Superior temporal gyrus (tissue), 1 donor: ENCODE measurements at regions not wholly inside any gene's neighbourhood (a gene's known extent, or its start where the extent isn't known, plus 50 kb on each side); places are given as distances from the start of the nearest gene placed in this dataset.

Experiments
- DNase-seq: peaks from one replicate; pipeline ENCODE4 v3.0.0-alpha.2; 2016; ENCODE audit errors: extremely low spot score

GRCh38 chr6:126419901-126420300 is 80.0 kb downstream of the CENPW start:
- no peak for DNase-seq

DNA sequence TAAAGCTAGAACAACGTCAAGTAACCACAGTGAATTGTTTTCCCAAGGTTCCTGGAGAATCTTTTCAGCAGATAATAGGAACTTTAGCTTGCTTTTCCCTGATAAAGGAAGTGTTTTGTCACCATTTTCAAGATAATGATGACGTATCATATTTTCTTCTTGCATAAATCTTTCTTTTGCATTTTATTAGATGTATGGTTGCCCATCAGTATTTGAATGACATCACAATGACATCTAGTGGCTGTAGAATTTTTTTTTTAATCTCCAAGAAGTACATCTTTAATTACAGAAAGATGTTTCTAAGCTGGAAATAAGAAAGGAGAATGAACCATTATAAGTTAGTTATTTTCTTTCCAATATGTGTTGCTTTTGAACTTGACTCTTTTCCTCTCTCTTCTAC is 83.0 kb downstream of the CENPW start:
- no peak for DNase-seq

DNA sequence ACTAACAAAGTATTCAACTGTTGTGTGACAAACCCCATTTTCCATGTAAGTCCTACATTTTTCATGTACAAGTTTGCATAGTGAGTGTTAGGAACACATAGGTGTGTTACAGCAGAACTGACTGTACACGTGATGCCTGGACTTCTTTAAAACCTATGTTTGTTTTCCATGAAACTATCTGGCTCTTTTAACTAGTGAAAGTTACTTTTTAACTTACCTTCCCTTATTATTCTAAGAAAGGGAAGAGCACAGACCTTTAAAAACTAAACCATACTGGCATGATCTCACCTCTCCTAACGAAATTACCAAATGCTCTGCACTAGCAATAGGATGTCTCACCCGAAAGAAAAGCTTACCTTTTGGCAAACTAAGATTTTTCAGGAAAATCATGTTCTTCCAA is 87.8 kb downstream of the CENPW start:
- no peak for DNase-seq

GRCh38 chr6:126429866-126430265 is 90.0 kb downstream of the CENPW start:
- no peak for DNase-seq

DNA sequence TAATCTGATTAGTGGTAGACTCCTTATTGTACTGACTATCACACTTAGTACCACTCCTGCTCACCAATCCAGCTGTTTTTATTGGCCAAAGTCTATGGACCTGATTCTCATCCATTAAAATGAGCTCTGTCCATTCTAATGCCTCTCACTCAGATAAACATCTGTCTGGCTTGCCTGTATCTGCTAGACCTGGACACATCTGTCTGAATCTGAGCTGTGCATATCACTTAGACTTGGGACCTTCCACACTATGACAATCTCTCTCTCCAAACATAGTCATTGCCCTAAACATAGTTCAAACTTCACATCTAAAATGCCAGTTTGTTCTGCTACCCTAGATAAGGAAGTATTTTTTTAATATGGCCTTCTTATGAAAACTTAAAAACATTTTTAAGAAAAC is 92.6 kb downstream of the CENPW start:
- DNase-seq = no peak

- no peak for DNase-seq
These were observed 94.0 kb downstream of the CENPW start for GRCh38 chr6:126433927-126434326.

DNA sequence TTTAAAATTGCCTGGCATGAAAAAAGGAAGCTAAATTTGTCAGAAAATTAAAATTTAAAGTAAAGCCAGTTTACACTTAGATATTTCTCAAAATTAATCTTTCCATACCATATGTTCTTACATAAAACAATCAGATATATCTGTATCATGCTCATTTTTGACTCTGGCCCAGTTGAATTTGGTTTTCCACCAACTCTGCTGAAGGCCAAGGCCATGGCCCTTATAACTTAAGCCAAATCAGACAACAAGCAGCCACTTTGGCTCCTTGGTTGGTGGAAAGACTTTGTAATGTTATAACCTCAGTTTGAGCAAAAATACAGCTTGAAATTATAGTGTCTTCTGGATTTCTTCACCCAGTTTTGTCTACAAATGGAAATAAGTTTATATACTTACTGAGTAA is 97.3 kb downstream of the CENPW start:
- DNase-seq = no peak

GRCh38 chr6:126439040-126439439 is 99.1 kb downstream of the CENPW start:
- DNase-seq = no peak

- DNase-seq = no peak
These were observed 101.0 kb downstream of the CENPW start for GRCh38 chr6:126440923-126441322.

DNA sequence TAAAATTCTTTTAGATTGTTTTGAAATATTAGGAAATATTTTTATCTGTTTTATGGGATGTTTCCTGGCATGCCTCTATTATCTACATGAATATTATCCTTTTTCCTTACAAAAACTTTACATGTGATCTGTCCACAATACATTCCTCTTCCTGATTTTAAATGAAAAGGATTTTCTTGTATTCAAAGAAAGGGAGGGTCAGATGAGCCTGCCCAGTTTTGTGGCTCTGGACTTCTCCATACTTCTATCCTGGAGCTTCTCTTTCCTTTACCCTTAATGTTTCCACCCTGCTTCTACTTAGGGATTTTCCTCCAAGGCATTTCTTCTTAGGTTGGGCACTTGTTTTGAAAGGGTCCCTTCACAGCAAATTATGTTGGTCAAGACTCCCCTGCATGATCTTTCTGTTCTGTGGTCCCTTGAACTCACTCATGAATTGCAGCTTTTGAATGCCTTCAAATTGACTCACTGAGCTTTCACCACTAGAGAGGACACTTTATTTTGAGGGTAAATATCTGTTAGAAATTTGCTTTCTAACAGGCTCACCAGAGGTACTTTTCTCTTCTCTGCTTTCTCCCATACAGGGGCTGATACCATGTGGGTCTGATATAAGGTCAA is 104.9 kb downstream of the CENPW start:
- no peak for DNase-seq

DNA sequence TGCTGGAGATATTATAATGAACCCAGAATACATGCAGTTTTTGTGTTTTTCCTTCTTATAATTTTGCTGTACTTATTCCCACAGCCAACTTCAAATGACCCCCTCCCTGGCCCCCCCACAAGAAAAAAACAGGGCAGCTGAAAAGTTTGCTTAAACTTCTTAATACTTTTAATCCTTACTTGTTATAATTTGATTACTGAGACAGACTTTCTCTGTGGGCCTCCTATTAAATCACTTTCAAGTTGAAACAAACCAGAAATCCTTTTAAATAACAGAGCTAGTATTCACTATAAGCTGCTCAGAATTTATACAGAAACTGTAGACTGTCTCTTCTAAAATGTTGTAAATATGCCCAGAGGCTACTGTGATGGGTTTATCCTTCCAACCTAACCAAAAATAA is 106.3 kb downstream of the CENPW start:
- DNase-seq = no peak

- DNase-seq = no peak
These were observed 107.5 kb downstream of the CENPW start for GRCh38 chr6:126447367-126447766.

GRCh38 chr6:126461045-126461444 is 121.1 kb downstream of the CENPW start:
- no peak for DNase-seq

DNA sequence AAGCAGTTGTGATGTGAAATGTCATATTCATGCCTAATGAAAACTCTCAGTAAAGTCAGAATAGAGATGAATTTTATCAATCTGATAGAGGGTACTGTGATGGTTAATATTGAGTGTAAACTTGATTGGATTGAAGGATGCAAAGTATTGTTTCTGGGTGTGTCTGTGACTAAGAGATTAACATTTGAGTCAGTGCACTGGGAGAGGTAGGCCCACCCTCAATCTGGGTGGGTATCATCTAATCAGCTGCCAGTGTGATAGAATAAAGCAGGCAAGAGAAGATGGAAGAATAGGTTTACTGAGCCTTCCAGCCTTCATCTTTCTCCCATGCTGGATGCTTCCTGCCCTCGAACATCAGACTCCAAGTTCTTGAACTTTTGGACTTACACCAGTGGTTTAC is 124.3 kb downstream of the CENPW start:
- no peak for DNase-seq

GRCh38 chr6:126475449-126475848 is 135.5 kb downstream of the CENPW start:
- DNase-seq = no peak

- no peak for DNase-seq
These were observed 137.8 kb downstream of the CENPW start for GRCh38 chr6:126477678-126478077.

DNA sequence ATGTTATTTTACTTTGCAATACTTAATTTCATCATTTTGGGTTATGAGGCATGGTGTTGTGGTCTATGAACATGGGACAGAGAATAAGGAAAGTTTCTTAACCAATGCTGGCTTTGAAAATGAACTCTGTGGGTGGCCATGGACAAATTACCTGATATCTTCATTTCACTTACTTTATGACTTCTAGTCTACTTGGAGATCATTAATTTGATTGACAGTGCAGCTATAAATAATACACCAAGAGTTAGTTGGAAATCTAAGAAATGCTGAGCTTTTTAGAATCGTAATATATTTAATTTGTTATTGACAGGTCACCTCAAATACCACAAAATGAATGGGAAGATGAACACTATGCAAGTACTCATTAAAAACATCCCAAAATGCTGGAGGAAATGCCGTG is 140.4 kb downstream of the CENPW start:
- no peak for DNase-seq

DNA sequence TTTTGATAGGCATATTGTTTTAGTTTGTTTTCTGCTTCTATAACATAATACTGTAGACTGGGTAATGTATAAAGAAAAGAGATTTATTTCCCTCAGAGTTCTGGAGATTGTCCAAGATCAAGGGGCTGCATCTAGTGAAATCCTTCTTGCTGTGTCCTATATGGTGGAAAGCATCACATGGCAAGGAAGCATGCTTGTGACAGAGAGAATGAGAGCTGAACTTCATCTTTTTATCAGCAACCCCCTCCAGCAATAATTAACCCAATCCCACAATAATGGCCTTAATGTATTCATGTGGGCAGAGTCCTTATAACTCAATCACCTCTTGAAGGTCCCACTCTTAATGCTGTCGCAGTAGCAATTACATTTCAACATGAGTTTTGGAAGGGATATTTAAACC is 141.4 kb downstream of the CENPW start:
- no peak for DNase-seq

GRCh38 chr6:126504792-126505191 is 164.9 kb downstream of the CENPW start:
- DNase-seq = no peak

GRCh38 chr6:126513198-126513597 is 173.3 kb downstream of the CENPW start:
- no peak for DNase-seq

DNA sequence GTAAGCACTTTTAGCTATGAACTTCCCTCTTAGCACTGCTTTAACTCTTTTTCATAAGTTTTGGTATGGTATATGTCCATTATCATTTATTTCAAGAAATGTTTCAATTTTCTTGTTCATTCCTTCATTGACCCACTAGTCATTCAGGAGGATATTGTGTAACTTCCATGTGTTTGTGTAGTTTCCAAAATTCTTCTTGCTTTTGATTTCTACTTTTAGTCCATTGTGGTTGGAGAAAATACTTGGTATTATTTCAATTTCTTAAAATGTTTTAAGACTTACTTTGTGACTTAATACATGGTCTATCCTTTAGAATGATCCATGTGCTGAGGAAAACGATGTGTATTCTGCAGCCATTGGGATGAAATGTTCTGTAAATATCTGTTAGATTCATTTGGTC is 176.5 kb downstream of the CENPW start:
- DNase-seq = no peak

DNA sequence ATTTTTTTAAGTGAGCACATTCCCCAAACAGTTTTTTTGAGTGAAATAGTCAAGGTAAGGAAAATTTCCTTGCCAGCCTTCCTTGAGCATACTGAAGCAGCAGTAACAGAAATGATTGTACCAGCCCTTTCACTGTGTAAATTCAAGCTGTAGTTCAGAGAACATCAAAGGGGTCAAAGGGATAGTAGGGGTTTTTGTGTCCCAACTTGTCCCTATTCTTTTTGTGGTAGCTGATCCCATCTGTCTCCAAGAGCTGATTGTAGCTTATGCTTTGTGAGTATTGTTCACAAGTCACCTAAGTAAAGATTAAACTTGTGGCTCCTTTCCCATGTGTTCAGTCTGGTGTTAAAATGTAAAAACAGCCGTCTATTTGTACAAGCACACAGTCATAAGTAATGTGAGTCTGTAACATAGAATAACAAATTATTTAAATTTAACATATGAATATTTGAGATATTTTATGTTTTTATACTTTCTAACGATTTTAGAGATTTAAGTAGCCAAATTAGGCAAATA is 185.0 kb downstream of the CENPW start:
- no peak for DNase-seq

GRCh38 chr6:126526547-126526946 is 186.6 kb downstream of the CENPW start:
- no peak for DNase-seq

DNA sequence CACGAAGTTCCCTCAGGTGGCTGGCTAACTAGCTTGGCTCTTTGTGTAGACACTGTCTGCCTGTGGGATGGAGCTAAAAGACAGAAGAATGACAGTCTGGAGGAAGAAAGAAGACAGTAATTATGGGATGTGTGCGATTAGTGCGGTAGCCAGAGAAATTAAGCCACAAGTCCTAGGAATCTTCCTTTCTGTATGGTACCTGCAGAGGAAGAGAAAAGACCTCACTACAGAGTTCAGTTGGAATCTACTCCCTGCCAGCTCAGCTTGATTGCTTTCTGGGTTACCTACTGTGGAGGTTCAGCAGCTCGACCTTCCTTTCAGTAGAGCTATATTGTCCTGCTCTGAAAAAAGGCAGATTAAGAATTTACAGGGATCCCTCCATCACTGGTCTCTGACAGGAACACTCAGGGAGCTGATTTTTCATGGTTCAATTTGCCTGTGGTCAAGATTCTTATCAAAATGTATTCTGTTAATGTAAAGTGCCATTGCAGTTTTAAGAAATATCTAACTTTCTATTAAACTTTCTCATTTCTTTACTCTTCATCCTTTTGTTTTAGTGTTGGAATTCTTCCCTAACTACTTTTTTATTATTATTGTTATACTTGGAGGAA is 187.2 kb downstream of the CENPW start:
- DNase-seq = no peak
